Left ventricle myocardium inferior (tissue), 1 donor: ENCODE measurements at regions not wholly inside any gene's neighbourhood (a gene's known extent, or its start where the extent isn't known, plus 50 kb on each side); places are given as distances from the start of the nearest gene placed in this dataset.
"Not testable (repeated sequence)": the region's sequence is repeated elsewhere in the genome, so short reads cannot be mapped to it uniquely, and the experiment has no call there.

ENCODE experiments used
- DNase-seq: peaks from one replicate; pipeline ENCODE4 v3.0.0-alpha.2; 2020
- H3K27ac ChIP-seq: fragments of 200-600 bp; replicated peaks from 2 replicates; pipeline ENCODE4 v1.8.0; 2021
- H3K27me3 ChIP-seq: fragments of 200-600 bp; 2 replicates; pipeline ENCODE4 v1.8.0; 2021; ENCODE audit warnings: low read depth
- H3K36me3 ChIP-seq: fragments of 200-600 bp; 2 replicates; pipeline ENCODE4 v1.8.0; 2021
- H3K4me1 ChIP-seq: fragments of 200-600 bp; 2 replicates; pipeline ENCODE4 v1.8.0; 2021
- H3K4me3 ChIP-seq: fragments of 200-600 bp; 2 replicates; pipeline ENCODE4 v1.8.0; 2021; ENCODE audit warnings: mild to moderate bottlenecking, moderate library complexity
- H3K9me3 ChIP-seq: fragments of 200-600 bp; replicated peaks from 2 replicates; pipeline ENCODE4 v1.8.0; 2021
- CTCF ChIP-seq: fragments of 200-600 bp; IDR thresholded peaks from 2 replicates; pipeline ENCODE4 v1.8.0; 2021; ENCODE audit warnings: antibody characterized with exemption, mild to moderate bottlenecking, borderline replicate concordance
- intact Hi-C: fragments of 100-400 bp; cut with micrococcal nuclease; formaldehyde crosslinking; loops from one replicate; pipeline ENCODE4 v1.11.0; 2022
- donor health status: DM: no; HTN: yes; CAD: no; lungs with severe emphysema.

DNA sequence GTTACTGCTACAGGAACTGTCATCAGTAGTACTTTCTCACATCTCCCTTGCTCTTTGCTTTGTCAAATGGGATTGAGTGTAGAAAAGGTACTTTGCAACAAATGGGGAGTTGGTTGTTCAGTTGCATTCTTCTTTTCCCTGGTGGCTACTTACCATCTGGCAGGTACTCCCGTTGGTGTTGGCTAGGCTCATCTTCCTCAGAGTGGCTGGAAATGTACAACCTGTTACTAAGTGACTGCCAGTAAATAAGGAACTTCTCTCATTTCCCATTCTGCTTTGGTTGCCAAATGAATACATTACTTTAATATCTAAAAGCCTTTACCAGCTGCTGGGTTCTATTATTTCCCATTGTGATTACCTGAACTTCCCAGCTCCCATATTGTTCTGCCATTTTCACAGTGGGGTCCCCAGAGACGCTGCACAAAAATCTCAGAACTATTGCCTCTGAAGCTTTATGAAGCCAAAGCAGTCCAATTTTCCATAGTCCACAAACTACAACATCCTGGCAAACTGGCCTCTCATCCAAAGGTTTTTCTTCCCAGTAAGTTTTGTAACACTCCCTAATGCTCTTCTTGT lies 229.7 kb upstream of the HTR1E start:
- Histone ChIP-seq H3K27me3 (no peaks in the 10 kb centered on the region), H3K9me3 (peaks cover 8% of the 10 kb centered on the region), H3K4me1 (peaks cover 9% of the 10 kb centered on the region), H3K27ac (peak overlapping the region; percentile 59), H3K36me3 (no peaks in the 10 kb centered on the region), H3K4me3 (no peak overlapping the region)
- intact Hi-C loops = no loop called here
- no peak for DNase-seq
- TF ChIP-seq CTCF = no peak

DNA sequence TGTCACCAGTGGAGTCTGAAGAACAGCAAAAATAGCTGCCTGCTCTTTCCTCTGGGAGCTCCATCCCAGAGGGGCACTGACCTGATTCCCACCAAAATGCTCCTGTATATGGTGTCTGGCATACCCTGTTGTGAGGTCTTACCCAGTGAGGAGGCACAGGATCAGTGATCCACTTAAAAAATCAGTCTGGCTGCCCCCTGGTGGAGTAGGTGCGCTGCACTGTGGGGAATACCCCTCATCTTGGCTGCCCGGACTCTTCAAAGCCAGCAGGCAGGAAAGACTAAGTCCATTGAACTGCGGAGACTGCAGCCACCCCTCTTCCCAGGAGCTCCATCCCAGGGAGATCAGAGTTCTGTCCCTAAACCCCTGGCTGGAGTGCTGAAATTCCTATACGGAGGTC lies 230.9 kb upstream of the HTR1E start:
- Histone ChIP-seq H3K4me1 (peaks cover 9% of the 10 kb centered on the region), H3K36me3 (no peaks in the 10 kb centered on the region), H3K27me3 (no peaks in the 10 kb centered on the region), H3K9me3 (peaks cover 17% of the 10 kb centered on the region), H3K27ac (no peak overlapping the region), H3K4me3 (no peak overlapping the region)
- DNase-seq = no peak
- intact Hi-C loops = no loop called here
- no peak for TF ChIP-seq CTCF

DNA sequence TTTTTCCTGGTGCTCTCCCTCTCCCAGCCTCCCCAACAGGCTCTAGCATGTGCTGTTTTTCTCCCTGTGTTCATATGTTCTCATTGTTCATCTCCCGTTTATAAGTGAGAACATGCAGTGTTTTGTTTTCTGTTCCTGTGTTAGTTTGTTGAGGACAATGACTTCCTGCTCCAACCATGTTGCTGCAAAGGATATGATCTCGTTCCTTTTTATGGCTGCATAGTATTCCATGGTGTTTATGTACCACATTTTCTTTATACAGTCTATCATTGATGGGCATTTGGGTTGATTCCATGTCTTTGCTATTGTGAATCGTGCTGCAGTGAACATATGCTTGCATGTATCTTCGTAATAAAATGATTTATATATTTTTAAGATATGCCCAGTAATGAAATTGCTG lies 236.1 kb upstream of the HTR1E start:
- intact Hi-C loops, H3K27ac ChIP-seq: not testable (repeated sequence)
- peaks cover 30% of the 10 kb centered on the region for H3K9me3 ChIP-seq

DNA sequence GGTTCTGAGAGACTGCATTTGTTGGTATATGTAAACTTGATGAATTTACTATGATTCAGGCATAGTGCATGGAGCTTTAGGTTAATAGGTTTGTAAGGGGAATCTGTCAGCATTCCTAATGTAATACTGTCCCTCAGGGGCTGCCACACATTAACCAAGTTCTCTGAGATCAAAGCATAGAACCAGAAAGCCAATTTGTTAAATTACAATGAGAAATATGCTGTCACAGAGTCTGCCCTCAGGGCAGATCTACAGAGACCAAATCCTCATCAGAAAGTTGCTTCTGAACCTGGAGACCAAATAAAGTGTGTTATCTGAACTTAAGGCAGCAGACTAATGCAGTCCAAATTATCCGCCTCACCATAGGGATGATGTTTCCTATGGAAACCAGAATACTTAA lies 250.8 kb upstream of the HTR1E start:
- intact Hi-C loops = no loop called here
- Histone ChIP-seq H3K36me3 (no peaks in the 10 kb centered on the region), H3K9me3 (peaks cover 17% of the 10 kb centered on the region), H3K27me3 (no peaks in the 10 kb centered on the region), H3K27ac (no peak overlapping the region), H3K4me1 (no peaks in the 10 kb centered on the region), H3K4me3 (no peak overlapping the region)
- TF ChIP-seq CTCF = no peak
- DNase-seq = no peak

More for the DNA sequence above, 236.1 kb upstream of the HTR1E start:
- H3K4me1 ChIP-seq, H3K36me3 ChIP-seq, H3K4me3 ChIP-seq, DNase-seq, H3K27me3 ChIP-seq: not testable (repeated sequence)

- DNase-seq = no peak
- Histone ChIP-seq H3K9me3 (peaks cover 29% of the 10 kb centered on the region), H3K36me3 (no peaks in the 10 kb centered on the region), H3K4me3 (no peak overlapping the region), H3K27me3 (no peaks in the 10 kb centered on the region), H3K4me1 (no peaks in the 10 kb centered on the region), H3K27ac (no peak overlapping the region)
- TF ChIP-seq CTCF = no peak
- intact Hi-C loops = no loop called here
Observed at GRCh38 chr6:86685230-86685797, 252.0 kb upstream of the HTR1E start.

DNA sequence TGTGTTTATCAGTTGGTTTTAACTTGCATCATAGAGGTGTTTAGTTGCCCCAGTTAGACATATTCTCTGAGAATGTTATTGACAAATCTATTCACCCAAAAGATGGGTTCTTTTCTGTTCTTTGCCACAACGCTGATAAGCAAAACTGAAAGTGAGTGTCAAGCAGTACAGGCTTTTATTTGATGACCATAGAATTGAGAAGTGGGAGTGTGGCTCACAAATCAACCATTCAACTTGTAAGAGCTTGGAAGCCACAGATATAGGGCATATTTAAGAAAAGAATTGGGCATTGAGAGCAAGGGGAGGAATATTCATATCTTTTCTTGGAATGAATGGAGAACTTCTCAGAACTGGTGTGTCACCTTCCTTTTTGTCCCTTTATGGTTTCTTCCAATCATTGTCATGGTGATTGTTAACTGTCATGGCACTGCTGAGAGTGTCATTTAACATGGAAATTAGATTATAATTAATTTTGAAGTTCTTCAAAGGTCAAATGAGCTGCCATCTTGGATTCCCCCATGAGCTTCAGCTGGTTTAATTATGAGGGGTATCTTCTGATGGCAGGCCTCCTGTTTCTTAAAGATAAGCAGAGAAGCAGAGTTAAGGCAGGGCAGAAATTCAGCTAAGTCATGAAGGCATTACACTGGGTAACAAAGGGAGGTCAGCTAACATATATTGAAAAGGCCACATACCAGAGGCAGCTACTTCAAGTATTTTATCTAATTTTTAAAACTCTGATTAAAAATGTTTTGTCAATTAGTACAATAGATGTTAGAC lies 254.0 kb upstream of the HTR1E start:
- TF ChIP-seq CTCF = no peak
- no peaks in the 10 kb centered on the region for H3K4me1 ChIP-seq

More for the DNA sequence above, 254.0 kb upstream of the HTR1E start:
- Histone ChIP-seq H3K4me3 (no peak overlapping the region), H3K27ac (no peak overlapping the region), H3K9me3 (peaks cover 22% of the 10 kb centered on the region), H3K36me3 (no peaks in the 10 kb centered on the region), H3K27me3 (no peaks in the 10 kb centered on the region)
- intact Hi-C loops = no loop called here
- DNase-seq = no peak
